Neutrophil (primary cell): ENCODE measurements at regions not wholly inside any gene's neighbourhood (a gene's known extent, or its start where the extent isn't known, plus 50 kb on each side); places are given as distances from the start of the nearest gene placed in this dataset.

Experiments
- H3K27ac ChIP-seq: fragments of 200-600 bp; sonication (generic); 2 replicates; pipeline ENCODE4 v1.5.1; 2016; ENCODE audit warnings: mild to moderate bottlenecking, moderate library complexity
- H3K27me3 ChIP-seq: fragments of 200-600 bp; sonication (generic); 2 replicates; pipeline ENCODE4 v1.6.0; 2016; ENCODE audit warnings: mild to moderate bottlenecking
- H3K36me3 ChIP-seq: fragments of 200-600 bp; sonication (generic); 2 replicates; pipeline ENCODE4 v1.5.1; 2017
- H3K4me1 ChIP-seq, 2 experiments: fragments of 200-600 bp in 1 of 2; sonication (generic) in 1 of 2; 1 replicate in 1 of 2; 2 replicates in 1 of 2; pipeline versions ENCODE4 v1.5.1 to v1.6.1; 2013 to 2016; ENCODE audit warnings: low read depth in 1 of 2, low read length in 1 of 2, mild to moderate bottlenecking in 1 of 2, moderate library complexity in 1 of 2; ENCODE audit not compliant: control insufficient read depth in 1 of 2, insufficient read depth in 1 of 2
- H3K4me3 ChIP-seq, 2 experiments: fragments of 200-600 bp in 1 of 2; sonication (generic) in 1 of 2; 1 replicate in 1 of 2; 2 replicates in 1 of 2; pipeline ENCODE4 v1.5.1; 2013 to 2016; ENCODE audit warnings: low read depth in 1 of 2, low read length in 1 of 2, mild to moderate bottlenecking in 1 of 2, moderate library complexity in 1 of 2
- H3K9me3 ChIP-seq: fragments of 200-600 bp; sonication (generic); 2 replicates; pipeline ENCODE4 v1.5.1; 2016
- CTCF ChIP-seq: fragments of 200-600 bp; sonication (generic); IDR thresholded peaks from 2 replicates; pipeline ENCODE4 v1.5.1; 2016; ENCODE audit warnings: antibody characterized with exemption

GRCh38 chr5:2212481-2212880 lies 329.8 kb upstream of the IRX4 start:
- TF ChIP-seq CTCF, result no peak

GRCh38 chr5:2208239-2208544 lies 325.5 kb upstream of the IRX4 start:
- Histone ChIP-seq H3K9me3 (no peaks in the 10 kb centered on the region), H3K4me1 (no peaks in the 10 kb centered on the region), H3K27ac (no peak overlapping the region), H3K36me3 (no peaks in the 10 kb centered on the region), H3K27me3 (peaks cover 13% of the 10 kb centered on the region), H3K4me3 (no peak overlapping the region)
- TF ChIP-seq CTCF, result no peak

More at GRCh38 chr5:2212481-2212880, 329.8 kb upstream of the IRX4 start:
- Histone ChIP-seq H3K27ac (no peak overlapping the region), H3K9me3 (no peaks in the 10 kb centered on the region), H3K27me3 (peaks cover 8% of the 10 kb centered on the region), H3K36me3 (no peaks in the 10 kb centered on the region), H3K4me3 (no peak overlapping the region), H3K4me1 (no peaks in the 10 kb centered on the region)

DNA sequence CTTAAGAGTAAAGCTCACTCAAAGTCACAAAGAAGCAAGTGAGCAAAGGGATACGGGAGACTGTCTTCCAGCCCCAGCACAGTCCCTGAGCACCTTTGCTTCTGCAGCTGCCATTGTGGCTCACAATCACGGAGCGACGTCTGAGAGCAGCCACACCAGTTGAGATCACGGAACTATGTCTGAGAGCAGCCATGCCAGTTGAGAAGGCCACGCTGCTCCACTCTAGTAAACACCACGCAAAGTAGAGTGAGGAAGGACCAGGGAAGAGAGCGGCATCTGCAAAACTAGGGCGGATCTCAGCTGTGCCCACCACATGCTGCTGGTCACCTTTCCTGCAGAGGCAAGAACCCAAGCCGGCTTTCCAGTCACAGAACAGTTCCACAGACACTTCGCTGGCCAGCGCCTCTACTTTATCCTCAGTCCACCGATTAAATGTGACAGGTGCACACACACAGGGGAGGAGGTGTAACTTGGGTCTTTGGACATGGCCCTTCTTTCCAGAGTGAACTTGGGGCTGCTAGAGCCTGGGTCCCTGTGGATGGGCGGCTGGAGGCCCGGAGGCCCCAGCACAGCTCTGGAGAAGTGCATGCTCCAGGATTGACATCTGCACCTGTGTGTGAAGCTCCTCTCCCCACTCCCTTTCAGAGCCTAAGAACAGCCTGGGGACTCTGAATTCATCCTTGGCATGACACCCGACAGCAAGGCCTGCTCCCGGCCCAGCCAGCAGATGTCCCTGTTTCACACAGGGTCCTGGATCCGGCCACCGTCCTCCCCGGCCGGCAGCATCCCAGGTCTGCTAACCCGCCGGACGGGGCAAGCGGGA lies 324.9 kb upstream of the IRX4 start:
- Histone ChIP-seq H3K4me1 (no peaks in the 10 kb centered on the region), H3K27ac (no peak overlapping the region), H3K27me3 (peaks cover 13% of the 10 kb centered on the region), H3K36me3 (no peaks in the 10 kb centered on the region), H3K9me3 (no peaks in the 10 kb centered on the region), H3K4me3 (no peak overlapping the region)
- TF ChIP-seq CTCF, result no peak

- H3K9me3 ChIP-seq, result no peaks in the 10 kb centered on the region
- no peak overlapping the region for H3K27ac ChIP-seq
- peaks cover 13% of the 10 kb centered on the region for H3K27me3 ChIP-seq
- H3K4me1 ChIP-seq, result no peaks in the 10 kb centered on the region
- no peaks in the 10 kb centered on the region for H3K36me3 ChIP-seq
- H3K4me3 ChIP-seq, result no peak overlapping the region
- TF ChIP-seq CTCF, result no peak
These were observed 324.3 kb upstream of the IRX4 start for GRCh38 chr5:2207109-2207399.

GRCh38 chr5:2206293-2207108 lies 323.8 kb upstream of the IRX4 start:
- Histone ChIP-seq H3K27me3 (peaks cover 13% of the 10 kb centered on the region), H3K27ac (no peak overlapping the region), H3K36me3 (no peaks in the 10 kb centered on the region), H3K4me3 (no peak overlapping the region), H3K9me3 (no peaks in the 10 kb centered on the region), H3K4me1 (no peaks in the 10 kb centered on the region)
- no peak for TF ChIP-seq CTCF
